Tibial nerve (tissue), 3 donors: ENCODE measurements at regions not wholly inside any gene's neighbourhood (a gene's known extent, or its start where the extent isn't known, plus 50 kb on each side); places are given as distances from the start of the nearest gene placed in this dataset.

Experiments
- POLR2A ChIP-seq, 2 donors: fragments of 450-650 bp; IDR thresholded peaks; one replicate each; pipeline ENCODE4 v1.6.1; 2017; ENCODE audit warnings: antibody characterized with exemption in 2 of 2, mild to moderate bottlenecking in 2 of 2, moderate library complexity in 2 of 2
- TF ChIP-seq, protein P1 (sequence below), 5 experiments: fragments of 200-600 bp in 3 of 5; fragments of 450-650 bp in 2 of 5; sonication (generic) in 3 of 5; IDR thresholded peaks; one replicate each; pipeline ENCODE4 v1.5.1; 2016 to 2019; ENCODE audit warnings: antibody characterized with exemption in 5 of 5, mild to moderate bottlenecking in 3 of 5, moderate library complexity in 2 of 5

GRCh38 chr2:590214-591175 is 86.7 kb downstream of the TMEM18 start:
- TF ChIP-seq, protein P1, sequence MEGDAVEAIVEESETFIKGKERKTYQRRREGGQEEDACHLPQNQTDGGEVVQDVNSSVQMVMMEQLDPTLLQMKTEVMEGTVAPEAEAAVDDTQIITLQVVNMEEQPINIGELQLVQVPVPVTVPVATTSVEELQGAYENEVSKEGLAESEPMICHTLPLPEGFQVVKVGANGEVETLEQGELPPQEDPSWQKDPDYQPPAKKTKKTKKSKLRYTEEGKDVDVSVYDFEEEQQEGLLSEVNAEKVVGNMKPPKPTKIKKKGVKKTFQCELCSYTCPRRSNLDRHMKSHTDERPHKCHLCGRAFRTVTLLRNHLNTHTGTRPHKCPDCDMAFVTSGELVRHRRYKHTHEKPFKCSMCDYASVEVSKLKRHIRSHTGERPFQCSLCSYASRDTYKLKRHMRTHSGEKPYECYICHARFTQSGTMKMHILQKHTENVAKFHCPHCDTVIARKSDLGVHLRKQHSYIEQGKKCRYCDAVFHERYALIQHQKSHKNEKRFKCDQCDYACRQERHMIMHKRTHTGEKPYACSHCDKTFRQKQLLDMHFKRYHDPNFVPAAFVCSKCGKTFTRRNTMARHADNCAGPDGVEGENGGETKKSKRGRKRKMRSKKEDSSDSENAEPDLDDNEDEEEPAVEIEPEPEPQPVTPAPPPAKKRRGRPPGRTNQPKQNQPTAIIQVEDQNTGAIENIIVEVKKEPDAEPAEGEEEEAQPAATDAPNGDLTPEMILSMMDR (IDR thresholded peaks at IDR 0.05): no peak
- TF ChIP-seq POLR2A (IDR thresholded peaks at IDR 0.05): no peak
